HEK293T (cell line): ENCODE measurements at regions not wholly inside any gene's neighbourhood (a gene's known extent, or its start where the extent isn't known, plus 50 kb on each side); places are given as distances from the start of the nearest gene placed in this dataset.

Experiments
- CTCF ChIA-PET: fragments of 350-600 bp; formaldehyde crosslinking; extraction: SDS; loops from one replicate; lab custom pipeline; 2021; ENCODE audit warnings: antibody characterized with exemption, inconsistent platforms; lab: Yijun Ruan, JAX
- POLR2A ChIA-PET: fragments of 350-600 bp; formaldehyde crosslinking; extraction: SDS; loops from one replicate; lab custom pipeline; 2020; ENCODE audit warnings: antibody characterized with exemption, inconsistent platforms; lab: Yijun Ruan, JAX
- DNase-seq: peaks from one replicate; pipeline ENCODE4 v3.0.0; 2012; ENCODE audit warnings: mixed read lengths; ENCODE audit errors: extremely low spot score
- ARNT ChIP-seq: fragments of 450-650 bp; IDR thresholded peaks from 2 replicates; pipeline ENCODE4 v1.6.1; 2017; ENCODE audit warnings: mild to moderate bottlenecking
- BHLHE40 ChIP-seq: fragments of 450-650 bp; IDR thresholded peaks from 2 replicates; pipeline ENCODE4 v1.6.1; 2016; ENCODE audit warnings: mild to moderate bottlenecking, moderate library complexity, borderline replicate concordance
- CTBP1 ChIP-seq: fragments of 450-650 bp; IDR thresholded peaks from 2 replicates; pipeline ENCODE4 v1.6.1; 2016; ENCODE audit warnings: borderline replicate concordance
- ELF4 ChIP-seq: fragments of 450-650 bp; IDR thresholded peaks from 2 replicates; pipeline ENCODE4 v1.6.1; 2017; ENCODE audit warnings: antibody characterized with exemption
- FOXA1 ChIP-seq: fragments of 450-650 bp; IDR thresholded peaks from 2 replicates; pipeline ENCODE4 v1.6.1; 2016; ENCODE audit warnings: mild to moderate bottlenecking
- FOXK2 ChIP-seq: fragments of 450-650 bp; IDR thresholded peaks from 2 replicates; pipeline ENCODE4 v1.6.1; 2016; ENCODE audit warnings: mild to moderate bottlenecking
- FOXM1 ChIP-seq: fragments of 450-650 bp; IDR thresholded peaks from 2 replicates; pipeline ENCODE4 v1.6.1; 2017; ENCODE audit warnings: mild to moderate bottlenecking, borderline replicate concordance
- HDGF ChIP-seq: fragments of 450-650 bp; IDR thresholded peaks from 2 replicates; pipeline ENCODE4 v1.6.1; 2017; ENCODE audit warnings: antibody characterized with exemption, borderline replicate concordance
- L3MBTL2 ChIP-seq: fragments of 450-650 bp; conservative IDR thresholded peaks from 2 replicates; pipeline ENCODE4 v1.6.1; 2016; ENCODE audit warnings: mild to moderate bottlenecking
- LEF1 ChIP-seq: fragments of 450-650 bp; IDR thresholded peaks from 2 replicates; pipeline ENCODE4 v1.6.1; 2017; ENCODE audit warnings: mild to moderate bottlenecking, borderline replicate concordance
- NFRKB ChIP-seq: fragments of 450-650 bp; IDR thresholded peaks from 2 replicates; pipeline ENCODE4 v1.6.1; 2016; ENCODE audit warnings: mild to moderate bottlenecking, moderate library complexity
- PKNOX1 ChIP-seq: fragments of 450-650 bp; IDR thresholded peaks from 2 replicates; pipeline ENCODE4 v1.6.1; 2016
- SP1 ChIP-seq: fragments of 450-650 bp; IDR thresholded peaks from 2 replicates; pipeline ENCODE4 v1.6.1; 2017
- SUZ12 ChIP-seq: fragments of 450-650 bp; IDR thresholded peaks from 2 replicates; pipeline ENCODE4 v1.6.1; 2016; ENCODE audit warnings: mild to moderate bottlenecking
- TARDBP ChIP-seq: fragments of 450-650 bp; IDR thresholded peaks from 2 replicates; pipeline ENCODE4 v1.6.1; 2016
- ZNF384 ChIP-seq: fragments of 450-650 bp; IDR thresholded peaks from 2 replicates; pipeline ENCODE4 v1.6.1; 2016

GRCh38 chr2:67565262-67565661 is 168.1 kb downstream of the ETAA1 start:
- ChIA-PET CTCF (interaction anchor here (0.6 kb wide), 1 partner anchor 17 kb away, joined by 3 read pairs; no protein-coding TSS in a partner anchor), POLR2A (no interaction called here)
- no peak for DNase-seq
- TF ChIP-seq FOXA1, result no peak
- no peak for TF ChIP-seq SUZ12
- TF ChIP-seq ELF4, result no peak
- TF ChIP-seq TARDBP, result no peak
- TF ChIP-seq FOXM1, result no peak

- no peak for DNase-seq
- ChIA-PET CTCF (no interaction called here), POLR2A (no interaction called here)
- TF ChIP-seq HDGF (no peak), L3MBTL2 (no peak)
These were observed 168.6 kb downstream of the ETAA1 start for GRCh38 chr2:67565761-67566160.

- TF ChIP-seq SUZ12 (no peak), FOXA1 (no peak), PKNOX1 (no peak), ARNT (no peak), BHLHE40 (no peak), CTBP1 (no peak), L3MBTL2 (no peak)
- CTCF ChIA-PET, result no interaction called here
- no peak for DNase-seq
- POLR2A ChIA-PET, result interaction anchor here (1.0 kb wide), 1 partner anchor 9 kb away, joined by 3 read pairs; no protein-coding TSS in a partner anchor
These were observed 169.2 kb downstream of the ETAA1 start for GRCh38 chr2:67566285-67566684.

DNA sequence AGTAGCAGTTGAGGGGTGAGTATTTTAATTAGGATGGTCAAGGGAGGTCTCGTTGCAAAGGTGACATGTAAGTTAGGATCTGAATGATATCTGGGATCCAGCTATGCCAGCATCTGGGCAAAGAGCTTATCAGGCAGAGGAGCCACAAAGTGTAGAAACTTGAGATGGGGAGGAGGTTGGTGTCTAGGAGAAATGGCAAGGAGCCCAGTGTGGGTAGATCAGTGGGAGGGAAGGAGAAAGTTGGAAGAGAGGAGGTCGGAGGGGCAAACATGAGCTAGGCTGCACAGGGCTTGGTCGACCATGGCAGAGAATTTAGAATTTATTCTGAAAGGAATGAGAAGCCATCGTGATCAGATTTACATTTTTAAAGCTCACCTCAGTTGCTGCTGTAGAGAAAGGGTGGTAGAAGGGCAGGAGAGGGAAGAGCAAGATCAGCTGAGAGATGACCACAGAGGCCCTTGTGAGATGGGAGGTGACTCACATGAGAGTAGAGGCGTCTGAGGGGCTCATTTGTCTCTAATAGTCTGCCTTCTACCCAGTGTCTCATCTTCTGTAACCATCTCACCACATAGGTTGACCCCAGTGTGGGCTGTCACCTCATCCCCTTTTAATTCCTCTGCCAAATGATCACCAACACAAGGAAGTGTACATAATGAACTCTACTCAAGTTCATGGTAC is 170.0 kb downstream of the ETAA1 start:
- ChIA-PET CTCF (no interaction called here), POLR2A (interaction anchor here (1.0 kb wide), 1 partner anchor 10 kb away, joined by 3 read pairs; no protein-coding TSS in a partner anchor)
- no peak for DNase-seq
- TF ChIP-seq ELF4 (no peak), CTBP1 (no peak), ZNF384 (no peak), L3MBTL2 (no peak), BHLHE40 (no peak), LEF1 (no peak), TARDBP (no peak), SP1 (no peak), FOXA1 (no peak), SUZ12 (no peak), NFRKB (no peak), PKNOX1 (no peak), HDGF (no peak), FOXM1 (no peak), FOXK2 (no peak), ARNT (no peak)

DNA sequence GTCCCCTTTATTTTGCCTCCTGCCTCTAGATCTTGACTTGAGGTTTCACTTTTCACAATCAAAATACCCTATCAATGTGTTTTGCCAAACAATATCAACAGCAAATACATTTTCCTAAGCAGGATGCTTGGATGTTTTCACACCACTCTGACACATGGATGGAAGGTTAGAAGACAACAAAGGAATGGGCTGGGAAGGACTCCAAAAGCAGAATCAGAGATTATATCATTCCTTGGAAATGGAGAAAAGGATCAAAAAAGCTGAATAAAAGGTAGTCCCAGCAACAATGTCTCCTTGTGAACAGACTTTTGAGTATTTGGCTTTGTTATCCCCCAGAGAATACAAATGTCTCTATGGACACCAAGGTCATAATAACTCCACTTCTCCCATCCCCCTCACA is 170.8 kb downstream of the ETAA1 start:
- TF ChIP-seq LEF1 (no peak), FOXM1 (no peak), FOXA1 (no peak), ELF4 (no peak), SP1 (no peak), TARDBP (no peak), PKNOX1 (no peak), HDGF (no peak), ARNT (no peak), SUZ12 (no peak), NFRKB (no peak), ZNF384 (no peak), L3MBTL2 (no peak), CTBP1 (no peak)
- no peak for DNase-seq
- ChIA-PET POLR2A (no interaction called here), CTCF (no interaction called here)

GRCh38 chr2:67570611-67571010 is 173.5 kb downstream of the ETAA1 start:
- DNase-seq, result no peak
- CTCF ChIA-PET, result no interaction called here
- POLR2A ChIA-PET, result no interaction called here
- no peak for TF ChIP-seq NFRKB
- no peak for TF ChIP-seq CTBP1
- no peak for TF ChIP-seq ARNT
- TF ChIP-seq LEF1, result no peak
- TF ChIP-seq TARDBP, result no peak
- no peak for TF ChIP-seq ZNF384
- TF ChIP-seq SUZ12, result no peak
- TF ChIP-seq HDGF, result no peak
- TF ChIP-seq FOXM1, result no peak
- no peak for TF ChIP-seq BHLHE40
